B cell (primary cell): ENCODE measurements at regions not wholly inside any gene's neighbourhood (a gene's known extent, or its start where the extent isn't known, plus 50 kb on each side); places are given as distances from the start of the nearest gene placed in this dataset.

ENCODE experiments used
- ATAC-seq: fragments of 200-7000 bp; cut with Tn5 transposase; one replicate; pipeline ENCODE4 v1.10.0; 2021; ENCODE audit warnings: low read depth, mild to moderate bottlenecking, moderate number of reproducible peaks, moderate library complexity
- CTCF ChIA-PET: fragments of 350-600 bp; sonication (Branson Sonifier 250); formaldehyde crosslinking; loops from one replicate; lab custom pipeline; 2021; ENCODE audit warnings: antibody characterized with exemption, inconsistent platforms; lab: Charles Lee
- POLR2A ChIA-PET: fragments of 350-600 bp; sonication (Branson Sonifier 250); formaldehyde crosslinking; loops from one replicate; lab custom pipeline; 2021; ENCODE audit warnings: antibody characterized with exemption; lab: Charles Lee
- DNase-seq: peaks from one replicate; pipeline ENCODE4 v3.0.0; 2013
- H2AFZ ChIP-seq: 2 replicates; pipeline ENCODE4 v1.6.1; 2012; ENCODE audit warnings: mild to moderate bottlenecking, low read depth, low read length; ENCODE audit not compliant: insufficient read depth, poor library complexity, severe bottlenecking
- H3K27ac ChIP-seq, 2 donors: 1 replicate in 1 of 2; 2 replicates in 1 of 2; pipeline ENCODE4 v1.5.1; 2012 to 2013; ENCODE audit warnings: low read length in 2 of 2, mild to moderate bottlenecking in 2 of 2, moderate library complexity in 1 of 2
- H3K27me3 ChIP-seq, 4 experiments: fragments of 200-600 bp in 1 of 4; sonication (generic) in 1 of 4; replicated peaks in 1 of 4; 1 replicate in 2 of 4; 2 replicates in 2 of 4; pipeline versions ENCODE4 v1.6.1 to v1.7.0; 2013 to 2016; ENCODE audit warnings: low read length in 3 of 4, mild to moderate bottlenecking in 2 of 4, mixed read lengths in 1 of 4, moderate library complexity in 1 of 4; ENCODE audit not compliant: insufficient read depth in 4 of 4, control insufficient read depth in 3 of 4; ENCODE audit errors: control extremely low read depth in 1 of 4
- H3K36me3 ChIP-seq, 2 experiments: replicated peaks in 1 of 2; 1 replicate in 1 of 2; 2 replicates in 1 of 2; pipeline versions ENCODE4 v1.6.1 to v1.7.1; 2013; ENCODE audit warnings: low read length in 1 of 2; ENCODE audit not compliant: insufficient read depth in 2 of 2, control insufficient read depth in 1 of 2; ENCODE audit errors: control extremely low read depth in 1 of 2, extremely low read depth in 1 of 2
- H3K4me1 ChIP-seq, 2 donors: fragments of 200-600 bp in 1 of 2; sonication (generic) in 1 of 2; 1 replicate in 1 of 2; 2 replicates in 1 of 2; pipeline versions ENCODE4 v1.5.1 to v1.6.1; 2013 to 2017; ENCODE audit warnings: low read length in 2 of 2; ENCODE audit not compliant: control insufficient read depth in 2 of 2, insufficient read depth in 2 of 2
- H3K4me2 ChIP-seq: replicated peaks from 2 replicates; pipeline ENCODE3; 2012; ENCODE audit warnings: mild to moderate bottlenecking, low read depth, low read length; ENCODE audit not compliant: poor library complexity, severe bottlenecking
- H3K4me3 ChIP-seq, 5 experiments: fragments of 200-600 bp in 1 of 5; sonication (generic) in 1 of 5; 1 replicate in 3 of 5; 2 replicates in 2 of 5; pipeline versions ENCODE4 v1.5.1 to v1.7.0; 2011 to 2016; ENCODE audit warnings: low read length in 4 of 5, mild to moderate bottlenecking in 4 of 5, low read depth in 2 of 5, control low read depth in 1 of 5, moderate library complexity in 1 of 5; ENCODE audit not compliant: insufficient read depth in 1 of 5; ENCODE audit errors: control extremely low read depth in 1 of 5, extremely low read depth in 1 of 5
- H3K79me2 ChIP-seq: fragments of 200-600 bp; sonication (generic); one replicate; pipeline ENCODE4 v1.6.0; 2016; ENCODE audit warnings: low read length; ENCODE audit not compliant: control insufficient read depth, insufficient read depth
- H3K9ac ChIP-seq: fragments of 200-600 bp; sonication (generic); 2 replicates; pipeline ENCODE4 v1.6.1; 2017; ENCODE audit warnings: mild to moderate bottlenecking, low read length, moderate library complexity
- H3K9me3 ChIP-seq, 3 donors: one replicate each; pipeline versions ENCODE4 v1.6.1 to v1.7.1; 2013; ENCODE audit warnings: low read length in 2 of 3; ENCODE audit not compliant: control insufficient read depth in 2 of 3, insufficient read depth in 1 of 3; ENCODE audit errors: control extremely low read depth in 1 of 3
- H4K20me1 ChIP-seq: 2 replicates; pipeline ENCODE4 v1.6.0; 2012; ENCODE audit warnings: mild to moderate bottlenecking, low read length; ENCODE audit not compliant: insufficient read depth, control insufficient read depth, poor library complexity, severe bottlenecking
- H3K27ac Mint-ChIP-seq: one replicate; pipeline ENCODE4 v1.8.0; 2021; ENCODE audit warnings: mixed read lengths
- H3K27me3 Mint-ChIP-seq: one replicate; pipeline ENCODE4 v1.8.0; 2021; ENCODE audit warnings: mixed read lengths
- H3K4me1 Mint-ChIP-seq: one replicate; pipeline ENCODE4 v1.8.0; 2021; ENCODE audit warnings: mixed read lengths
- H3K4me3 Mint-ChIP-seq: one replicate; pipeline ENCODE4 v1.8.0; 2021; ENCODE audit warnings: mixed read lengths
- H3K9me3 Mint-ChIP-seq: one replicate; pipeline ENCODE4 v1.8.0; 2022; ENCODE audit warnings: mixed read lengths; ENCODE audit not compliant: insufficient read depth
- CTCF ChIP-seq: fragments of 200-600 bp; IDR thresholded peaks from one replicate; pipeline ENCODE4 v1.8.0; 2022; ENCODE audit warnings: antibody characterized with exemption, mild to moderate bottlenecking
- EZH2 ChIP-seq: IDR thresholded peaks from 2 replicates; pipeline ENCODE4 v1.6.1; 2012; ENCODE audit warnings: borderline replicate concordance, low read depth, mild to moderate bottlenecking, moderate library complexity, low read length; ENCODE audit not compliant: insufficient read depth, poor library complexity, severe bottlenecking
- WGBS: methylation state at CpG from one replicate; pipeline ENCODE4 v1.1.5; 2013; ENCODE audit warnings: missing lambda C conversion rate; ENCODE audit not compliant: insufficient coverage; 5-methylcytosine and 5-hydroxymethylcytosine counted together
- intact Hi-C: fragments of 100-400 bp; cut with micrococcal nuclease; formaldehyde crosslinking; loops from one replicate; pipeline ENCODE4 v1.10.0; 2022

- no peak overlapping the region for H3K4me3 Mint-ChIP-seq
- H3K9ac ChIP-seq = no peak overlapping the region
- no peak overlapping the region for H2AFZ ChIP-seq
- no peak overlapping the region for H3K4me2 ChIP-seq
- intact Hi-C loops = no loop called here
- peaks cover 0 to 4% (median 0%) of the 10 kb centered on the region in 3 donors for H3K9me3 ChIP-seq
- no peak overlapping the region for H3K27ac ChIP-seq
- no CpG with 5 or more reads among the region's 1 CpG for WGBS
- H3K27me3 ChIP-seq = no peaks in the 10 kb centered on the region
- POLR2A ChIA-PET = no interaction called here
- H3K4me3 ChIP-seq = no peak overlapping the region
- TF ChIP-seq CTCF (no peak), EZH2 (no peak)
- no peaks in the 10 kb centered on the region for H3K4me1 ChIP-seq
- no peak for ATAC-seq
- H4K20me1 ChIP-seq = no peaks in the 10 kb centered on the region
- peaks cover 2% of the 10 kb centered on the region for H3K9me3 Mint-ChIP-seq
- no peak for DNase-seq
- H3K79me2 ChIP-seq = no peaks in the 10 kb centered on the region
- H3K36me3 ChIP-seq = no peaks in the 10 kb centered on the region
- H3K27ac Mint-ChIP-seq = no peak overlapping the region
- H3K4me1 Mint-ChIP-seq = no peaks in the 10 kb centered on the region
- CTCF ChIA-PET = no interaction called here
- H3K27me3 Mint-ChIP-seq = no peaks in the 10 kb centered on the region
Measured at GRCh38 chr4:66767442-66767841, 777.9 kb downstream of the CENPC start.

GRCh38 chr4:66766557-66766956, 778.7 kb downstream of the CENPC start:
- ATAC-seq (no peak), DNase-seq (no peak)
- WGBS = 92% methylated on average over 1 of the region's 1 CpG
- intact Hi-C loops = no loop called here
- Histone ChIP-seq H3K4me2 (no peak overlapping the region), H2AFZ (no peak overlapping the region), H3K9ac (no peak overlapping the region), H3K27me3 (no peaks in the 10 kb centered on the region), H3K27ac (no peak overlapping the region), H4K20me1 (no peaks in the 10 kb centered on the region), H3K4me3 (no peak overlapping the region), H3K36me3 (no peaks in the 10 kb centered on the region), H3K79me2 (no peaks in the 10 kb centered on the region), H3K4me1 (no peaks in the 10 kb centered on the region), H3K9me3 (peaks cover 0 to 4% (median 0%) of the 10 kb centered on the region in 3 donors)
- CTCF ChIA-PET = no interaction called here
- no peak overlapping the region for H3K4me3 Mint-ChIP-seq
- H3K9me3 Mint-ChIP-seq = peaks cover 2% of the 10 kb centered on the region
- POLR2A ChIA-PET = no interaction called here
- no peak for TF ChIP-seq EZH2
- no peak for TF ChIP-seq CTCF
- H3K27me3 Mint-ChIP-seq = no peaks in the 10 kb centered on the region
- H3K4me1 Mint-ChIP-seq = no peaks in the 10 kb centered on the region
- no peak overlapping the region for H3K27ac Mint-ChIP-seq
